Activated naive CD4-positive, alpha-beta T cell treated with anti-CD3 and anti-CD28 coated beads, Interleukin-2, amount 50 U/mL, for 72 hours (primary cell): ENCODE measurements at regions not wholly inside any gene's neighbourhood (a gene's known extent, or its start where the extent isn't known, plus 50 kb on each side); places are given as distances from the start of the nearest gene placed in this dataset.

Experiments used
- ATAC-seq, 2 donors: fragments of 150-1000 bp; cut with Tn5 transposase; 2 replicates each; pipeline ENCODE4 v1.10.0; 2021; ENCODE audit warnings: mild to moderate bottlenecking in 2 of 2, moderate library complexity in 2 of 2
- DNase-seq, 2 donors: peaks; one replicate each; pipeline ENCODE4 v3.0.0; 2021 to 2022; ENCODE audit warnings: low spot score in 2 of 2
- H3K27ac Mint-ChIP-seq, 2 donors: one replicate each; pipeline ENCODE4 v1.8.0; 2022; ENCODE audit warnings: mild to moderate bottlenecking in 2 of 2, mixed read lengths in 2 of 2
- H3K36me3 Mint-ChIP-seq, 2 donors: one replicate each; pipeline ENCODE4 v1.8.0; 2022; ENCODE audit warnings: mixed read lengths in 2 of 2
- H3K9me3 Mint-ChIP-seq, 2 donors: one replicate each; pipeline ENCODE4 v1.8.0; 2022; ENCODE audit warnings: mixed read lengths in 2 of 2

DNA sequence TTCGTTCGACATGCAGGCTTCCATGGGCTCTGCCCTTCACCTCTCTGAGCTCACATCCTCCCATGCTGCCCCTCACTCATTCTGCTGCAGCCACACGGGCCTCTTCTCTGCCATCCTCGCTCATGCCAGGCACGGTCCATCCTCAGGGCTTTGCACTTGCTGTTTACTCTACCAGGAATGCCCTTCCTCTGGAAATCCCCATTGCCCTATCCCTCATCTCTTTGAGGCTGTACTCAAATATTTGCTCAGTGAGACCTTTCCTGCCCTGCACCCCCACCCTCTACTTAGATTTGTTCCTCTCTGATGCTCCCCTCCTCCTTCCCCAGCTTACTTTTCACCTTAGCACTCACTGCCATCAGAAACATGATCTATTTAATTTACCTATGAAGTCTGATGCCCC lies 107.0 kb upstream of the ZNF716 start:
- no peak overlapping the region for H3K27ac Mint-ChIP-seq
- H3K36me3 Mint-ChIP-seq = peaks cover 29 to 37% of the 10 kb centered on the region in 2 donors
- H3K9me3 Mint-ChIP-seq = peaks cover 37 to 50% of the 10 kb centered on the region in 2 donors
- DNase-seq = no peak
- no peak for ATAC-seq

DNA sequence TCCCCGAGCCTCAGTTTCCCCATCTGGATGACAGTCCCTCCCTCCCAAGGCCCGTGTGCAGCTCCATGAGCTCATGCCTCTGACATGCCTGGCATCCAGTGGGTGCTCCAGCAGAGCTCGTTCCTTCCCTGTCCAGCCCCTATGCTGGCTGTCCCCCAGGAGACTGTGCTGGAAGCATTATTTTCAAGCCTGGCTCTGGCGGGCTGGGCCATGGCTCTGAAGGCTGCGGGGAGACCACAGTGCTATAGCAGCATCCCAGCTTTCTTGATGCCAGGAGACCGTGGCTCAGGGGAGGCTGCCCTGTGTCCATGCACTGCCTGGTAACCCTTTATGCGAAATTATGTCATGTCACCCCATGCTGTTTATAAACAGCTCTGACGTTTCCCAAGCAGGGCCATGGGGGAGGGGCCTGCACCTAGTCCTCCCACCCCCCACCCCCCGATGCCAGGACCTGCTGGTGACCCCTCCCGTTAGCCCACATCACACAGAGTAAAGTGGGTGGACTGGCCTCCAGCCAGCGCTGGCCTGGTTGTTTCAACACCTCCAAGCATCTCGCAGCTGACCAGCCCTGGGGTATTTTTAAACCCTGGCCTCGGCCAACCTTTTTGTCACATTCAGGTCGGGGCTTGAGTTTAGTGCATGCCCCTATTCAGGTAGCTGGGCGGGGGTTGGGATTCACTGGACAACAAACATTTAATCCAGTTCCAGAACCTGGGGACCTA lies 105.9 kb upstream of the ZNF716 start:
- ATAC-seq = no peak
- peaks cover 29 to 36% of the 10 kb centered on the region in 2 donors for H3K36me3 Mint-ChIP-seq
- no peak overlapping the region for H3K27ac Mint-ChIP-seq
- peaks cover 29 to 39% of the 10 kb centered on the region in 2 donors for H3K9me3 Mint-ChIP-seq
- DNase-seq = no peak

DNA sequence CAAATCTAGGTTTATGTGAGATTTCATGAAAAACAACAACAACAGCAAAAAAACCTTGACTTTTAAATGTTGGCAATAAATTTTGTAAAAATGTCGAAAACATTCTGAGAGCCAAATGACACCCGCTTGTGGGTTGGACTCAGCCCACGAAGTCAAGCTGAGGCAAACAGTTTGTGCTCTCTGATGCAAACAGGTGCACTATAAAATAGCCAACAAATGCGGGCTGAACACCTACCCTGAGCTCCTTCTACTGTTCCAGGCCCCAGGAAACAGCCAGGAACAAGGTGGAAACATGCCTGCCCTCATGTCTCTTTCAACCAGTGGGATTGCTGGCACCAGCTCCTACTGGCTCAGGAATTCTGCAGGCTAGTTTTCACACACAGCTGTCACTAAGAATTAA lies 105.0 kb upstream of the ZNF716 start:
- H3K36me3 Mint-ChIP-seq = peaks cover 29 to 43% of the 10 kb centered on the region in 2 donors
- no peak overlapping the region for H3K27ac Mint-ChIP-seq
- no peak for ATAC-seq
- H3K9me3 Mint-ChIP-seq = peaks cover 32 to 42% of the 10 kb centered on the region in 2 donors
- no peak for DNase-seq

DNA sequence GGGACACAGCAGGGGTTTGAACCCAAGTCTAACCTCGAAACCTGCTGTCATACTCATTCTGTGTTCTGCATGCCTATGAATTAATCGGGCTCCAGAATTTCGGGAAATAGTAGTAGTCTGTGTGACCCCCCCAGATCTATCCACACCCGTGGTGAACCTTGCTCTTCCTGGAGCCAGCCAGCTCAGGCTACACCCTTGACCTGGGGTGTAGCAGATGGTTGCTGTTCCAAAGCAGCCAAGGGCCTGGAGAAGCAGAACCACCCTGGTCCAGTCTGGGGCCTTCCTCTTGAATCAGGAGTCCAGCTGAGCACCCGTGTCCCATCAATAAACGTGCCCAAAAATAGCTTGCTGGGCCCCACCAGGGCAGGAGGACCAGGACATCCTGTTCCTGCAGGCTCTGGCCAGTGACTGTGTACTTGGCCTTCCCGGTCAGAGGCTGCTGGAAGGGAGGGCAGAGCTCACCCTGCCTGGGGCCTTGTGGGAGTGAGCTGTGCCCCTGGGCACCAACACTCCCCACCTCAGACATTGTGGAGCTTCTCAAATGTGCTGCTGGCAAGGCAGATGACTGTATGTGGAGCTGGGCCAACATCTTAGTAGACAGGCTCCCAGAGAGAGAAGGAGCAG lies 101.2 kb upstream of the ZNF716 start:
- ATAC-seq = no peak
- Mint-ChIP-seq H3K36me3 (peaks cover 31 to 49% of the 10 kb centered on the region in 2 donors), H3K27ac (no peak overlapping the region), H3K9me3 (peaks cover 23 to 40% of the 10 kb centered on the region in 2 donors)
- DNase-seq = no peak

DNA sequence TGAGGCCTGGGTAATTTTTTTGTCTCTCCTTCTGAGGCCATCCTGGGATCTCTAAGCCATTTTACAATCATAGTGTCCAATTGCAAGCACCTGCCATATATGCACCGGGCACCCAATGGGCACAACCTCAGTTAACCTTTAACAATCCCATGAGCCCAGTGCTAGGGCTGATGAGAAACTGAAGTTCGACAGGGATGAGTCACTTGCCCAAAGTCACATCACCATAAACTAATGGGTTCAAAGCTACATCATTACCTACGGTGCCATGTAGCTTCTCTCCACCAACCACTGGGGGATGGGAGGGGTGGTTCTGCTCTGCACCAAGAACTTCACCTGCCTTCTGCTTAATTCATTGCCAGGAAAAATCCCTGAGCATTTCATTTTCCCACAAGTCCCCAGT lies 95.8 kb upstream of the ZNF716 start:
- no peak for ATAC-seq
- Mint-ChIP-seq H3K9me3 (peaks cover 28 to 44% of the 10 kb centered on the region in 2 donors), H3K36me3 (peaks cover 23 to 45% of the 10 kb centered on the region in 2 donors), H3K27ac (no peak overlapping the region)
- no peak for DNase-seq

DNA sequence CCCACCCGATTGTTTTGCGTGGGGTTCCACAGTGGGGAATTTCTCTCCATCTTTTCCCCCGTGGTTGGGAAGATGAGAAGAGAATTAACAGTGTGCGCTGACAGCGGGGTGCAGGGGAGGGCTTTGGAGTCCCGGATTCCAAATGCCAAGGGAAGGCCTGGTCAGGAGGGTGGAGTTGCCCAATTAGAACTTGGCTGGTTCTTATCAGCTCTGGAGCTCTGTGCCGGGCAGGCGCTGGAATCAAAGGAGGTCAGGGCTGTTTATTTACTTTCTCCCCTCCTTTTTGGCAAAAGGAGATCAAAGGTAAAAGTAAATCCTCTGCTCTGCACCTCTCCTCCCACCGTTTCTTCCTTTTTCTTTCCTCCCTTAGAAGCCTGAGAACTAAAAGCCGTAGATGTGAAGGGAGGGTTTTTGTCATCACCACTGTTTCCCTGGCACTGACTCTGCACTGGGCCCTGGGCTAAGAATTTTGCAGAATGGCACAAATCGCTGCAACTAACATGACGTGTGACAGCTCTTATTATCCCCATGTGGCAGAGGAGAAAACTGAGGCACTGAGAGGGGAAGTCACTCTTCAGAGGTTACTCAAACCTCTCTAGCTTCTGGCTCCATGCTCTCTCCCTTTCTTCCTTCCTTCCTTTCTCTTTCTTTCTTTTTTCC lies 95.2 kb upstream of the ZNF716 start:
- no peak for ATAC-seq
- peaks cover 29 to 45% of the 10 kb centered on the region in 2 donors for H3K36me3 Mint-ChIP-seq

DNA sequence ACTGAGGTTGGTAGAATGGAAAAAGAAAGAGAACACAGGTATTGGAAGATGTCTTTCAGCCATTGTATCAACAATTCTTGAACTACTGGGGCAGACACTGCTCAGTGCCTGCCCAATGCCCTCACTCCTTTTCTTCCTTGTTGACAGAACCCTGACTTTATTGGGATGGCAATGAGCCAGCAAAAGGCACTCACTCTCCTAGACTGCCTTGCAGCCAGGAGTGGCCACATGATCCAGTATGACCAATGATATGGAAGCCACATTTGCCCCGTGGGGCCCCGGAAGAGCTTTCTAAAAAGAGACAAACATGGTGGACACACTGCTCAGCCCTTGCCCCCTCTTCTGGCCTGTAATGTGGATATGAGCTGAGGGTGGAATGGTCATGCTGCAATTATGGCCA lies 88.6 kb upstream of the ZNF716 start:
- no peak for DNase-seq
- Mint-ChIP-seq H3K27ac (no peak overlapping the region), H3K36me3 (peaks cover 31 to 46% of the 10 kb centered on the region in 2 donors), H3K9me3 (peaks cover 41 to 42% of the 10 kb centered on the region in 2 donors)
- ATAC-seq = no peak

More for the DNA sequence above, 95.2 kb upstream of the ZNF716 start:
- no peak for DNase-seq
- peaks cover 29 to 45% of the 10 kb centered on the region in 2 donors for H3K9me3 Mint-ChIP-seq
- H3K27ac Mint-ChIP-seq = no peak overlapping the region

DNA sequence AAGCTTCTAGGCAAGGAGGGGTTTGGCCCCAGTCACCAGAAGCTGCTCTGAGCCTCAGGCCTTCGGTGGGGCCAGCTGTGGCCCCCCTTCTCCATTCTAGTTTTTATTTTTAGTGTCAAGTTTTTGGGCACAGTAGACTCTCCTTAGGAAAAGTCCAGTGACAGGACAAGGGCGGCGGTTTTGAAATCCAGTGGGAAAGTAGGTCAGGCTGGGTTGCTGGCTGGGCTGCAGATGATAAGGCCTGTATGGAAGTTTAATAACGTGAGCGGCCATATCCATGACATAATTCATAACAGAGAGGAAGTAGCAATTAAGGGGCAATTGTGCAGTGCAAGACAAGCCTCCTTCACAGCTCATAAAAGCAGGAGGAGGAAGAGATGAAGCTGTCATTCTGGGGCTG lies 87.1 kb upstream of the ZNF716 start:
- H3K36me3 Mint-ChIP-seq = peaks cover 36 to 51% of the 10 kb centered on the region in 2 donors
- H3K27ac Mint-ChIP-seq = no peak overlapping the region
- DNase-seq (no peak), ATAC-seq (no peak)
- peaks cover 49 to 51% of the 10 kb centered on the region in 2 donors for H3K9me3 Mint-ChIP-seq

DNA sequence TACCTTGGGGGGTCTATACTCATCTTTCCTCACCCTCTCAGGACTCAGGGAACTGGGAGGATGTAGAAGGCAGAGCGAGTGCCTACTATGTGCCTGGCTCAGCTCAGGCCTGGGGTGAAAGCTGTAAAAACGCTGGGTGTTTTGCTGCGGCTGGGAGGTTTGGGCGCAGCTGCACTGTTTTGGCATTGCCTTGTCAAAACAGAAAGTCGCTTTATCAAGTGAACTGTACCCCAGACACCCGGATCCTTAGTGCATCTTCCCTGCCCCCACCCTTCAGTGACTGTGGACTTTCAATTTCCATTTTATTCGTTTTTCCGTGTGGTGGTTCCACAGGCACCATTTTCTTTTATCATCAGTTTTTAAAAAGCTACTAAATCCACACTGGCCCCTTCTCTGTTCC lies 86.7 kb upstream of the ZNF716 start:
- H3K27ac Mint-ChIP-seq = no peak overlapping the region
- H3K9me3 Mint-ChIP-seq = peaks cover 53 to 55% of the 10 kb centered on the region in 2 donors
- DNase-seq = no peak
- peaks cover 33 to 51% of the 10 kb centered on the region in 2 donors for H3K36me3 Mint-ChIP-seq
- ATAC-seq = no peak

DNA sequence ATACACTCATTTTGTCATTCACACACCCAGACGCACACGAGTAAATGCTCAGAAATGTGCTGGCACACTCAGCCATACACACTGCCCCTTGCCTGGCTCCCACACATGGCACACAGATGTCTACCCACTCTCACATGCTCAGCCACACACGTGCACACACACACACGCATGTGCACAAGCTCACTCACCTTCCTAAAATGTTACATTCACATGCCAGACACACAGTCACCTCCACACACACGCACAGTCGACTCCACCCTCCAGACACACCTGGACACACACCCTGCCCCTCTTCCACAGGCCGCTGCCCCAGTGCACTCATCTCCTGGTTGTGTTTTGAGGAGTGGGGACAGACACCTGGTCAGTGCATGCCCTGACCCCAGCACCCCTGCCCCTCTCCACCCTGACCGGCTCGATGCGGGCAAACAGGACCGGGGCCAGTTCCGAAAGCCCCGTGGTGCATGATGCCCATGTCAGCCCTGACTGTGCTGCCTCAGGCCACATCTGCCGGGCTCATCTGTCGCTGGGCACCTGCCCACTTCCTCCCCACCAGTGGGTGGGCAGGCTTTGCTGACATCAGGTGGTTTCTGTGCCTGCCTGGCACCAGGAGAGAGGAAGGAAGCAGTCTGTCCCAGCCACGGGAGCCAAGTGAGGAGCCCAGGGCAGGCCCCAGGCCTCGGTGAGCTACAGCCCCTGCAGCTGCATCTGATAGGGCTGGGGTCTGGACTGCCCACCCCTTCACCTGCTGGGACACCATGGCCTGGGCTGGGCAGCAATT lies 84.9 kb upstream of the ZNF716 start:
- DNase-seq (no peak), ATAC-seq (no peak)
- Mint-ChIP-seq H3K27ac (no peak overlapping the region), H3K36me3 (peaks cover 30 to 42% of the 10 kb centered on the region in 2 donors), H3K9me3 (peaks cover 48% of the 10 kb centered on the region in 2 donors)

DNA sequence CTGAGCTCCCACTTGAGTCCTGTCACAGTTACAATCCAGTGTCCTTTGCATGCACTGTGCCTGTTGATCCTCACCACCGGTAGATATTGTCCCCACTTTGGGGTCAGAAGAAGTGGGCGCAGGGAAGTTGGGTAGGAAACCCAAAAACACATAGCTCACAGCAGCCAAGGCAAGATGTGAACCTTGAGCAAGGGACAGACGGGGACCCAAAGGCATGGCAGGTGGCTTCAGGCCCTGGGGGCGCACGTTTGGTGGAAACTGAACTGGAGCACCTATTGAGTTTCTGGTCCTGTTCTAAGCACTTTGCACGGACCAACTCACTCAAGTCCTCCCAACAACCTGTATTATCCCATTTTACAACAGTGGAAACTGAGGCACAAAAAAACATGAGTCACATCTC lies 82.8 kb upstream of the ZNF716 start:
- peaks cover 32 to 35% of the 10 kb centered on the region in 2 donors for H3K36me3 Mint-ChIP-seq
- no peak overlapping the region for H3K27ac Mint-ChIP-seq
- no peak for ATAC-seq
- H3K9me3 Mint-ChIP-seq = peaks cover 43 to 49% of the 10 kb centered on the region in 2 donors
- no peak for DNase-seq

DNA sequence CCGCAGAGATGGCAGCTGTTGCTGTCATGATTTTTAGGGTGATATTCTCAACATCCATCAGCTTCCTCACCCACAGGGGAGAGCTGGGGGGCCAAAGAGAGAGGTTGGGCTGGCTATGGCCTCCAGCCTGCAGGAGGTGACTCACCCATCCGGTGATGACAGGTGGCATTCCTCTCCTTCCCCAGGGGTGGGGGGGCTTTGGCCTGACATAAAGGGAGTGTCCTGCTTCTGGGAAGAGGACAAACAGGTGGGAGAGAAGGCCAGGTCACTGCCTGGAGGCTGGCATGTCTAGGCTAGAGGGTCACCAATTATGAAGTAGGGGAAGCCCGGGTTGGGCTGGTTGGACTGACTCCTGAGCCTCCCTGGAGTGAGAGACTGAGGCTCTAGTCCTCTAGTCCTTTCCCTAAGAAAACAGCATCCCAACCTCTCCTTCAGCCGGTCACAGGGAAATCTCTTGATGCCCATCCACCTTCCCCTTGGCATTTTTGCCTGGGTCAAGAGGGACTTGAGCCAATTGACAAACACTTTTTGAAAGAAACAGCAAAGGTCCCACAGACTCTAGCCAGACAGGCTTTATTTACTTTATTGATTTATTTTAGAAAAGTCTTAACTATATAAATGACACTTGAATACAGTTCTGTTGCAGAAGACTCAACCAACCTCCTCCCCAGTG lies 79.8 kb upstream of the ZNF716 start:
- H3K9me3 Mint-ChIP-seq = peaks cover 52 to 54% of the 10 kb centered on the region in 2 donors
- DNase-seq (no peak), ATAC-seq (no peak)
- H3K36me3 Mint-ChIP-seq = peaks cover 40 to 42% of the 10 kb centered on the region in 2 donors
- H3K27ac Mint-ChIP-seq = no peak overlapping the region

DNA sequence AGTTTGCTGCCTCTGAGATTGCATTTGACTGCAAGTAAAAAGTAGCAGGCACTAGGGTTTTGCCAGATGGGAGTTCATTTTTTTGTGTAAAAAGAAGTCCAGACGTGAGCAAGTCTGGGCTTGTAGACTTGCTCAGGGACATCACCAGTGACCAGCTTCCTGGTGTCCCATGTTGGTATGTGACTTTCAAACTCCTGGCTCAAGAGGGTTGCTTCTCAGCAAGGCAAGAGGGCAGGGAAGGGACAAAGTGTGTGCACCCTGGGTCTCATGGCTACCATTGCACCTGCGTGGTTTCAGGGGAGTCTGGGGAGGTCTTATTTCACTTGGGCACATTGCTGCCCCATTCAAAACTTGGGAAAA lies 79.3 kb upstream of the ZNF716 start:
- no peak for ATAC-seq
- DNase-seq = no peak
- Mint-ChIP-seq H3K27ac (no peak overlapping the region), H3K9me3 (peaks cover 56 to 58% of the 10 kb centered on the region in 2 donors), H3K36me3 (peaks cover 37 to 41% of the 10 kb centered on the region in 2 donors)

DNA sequence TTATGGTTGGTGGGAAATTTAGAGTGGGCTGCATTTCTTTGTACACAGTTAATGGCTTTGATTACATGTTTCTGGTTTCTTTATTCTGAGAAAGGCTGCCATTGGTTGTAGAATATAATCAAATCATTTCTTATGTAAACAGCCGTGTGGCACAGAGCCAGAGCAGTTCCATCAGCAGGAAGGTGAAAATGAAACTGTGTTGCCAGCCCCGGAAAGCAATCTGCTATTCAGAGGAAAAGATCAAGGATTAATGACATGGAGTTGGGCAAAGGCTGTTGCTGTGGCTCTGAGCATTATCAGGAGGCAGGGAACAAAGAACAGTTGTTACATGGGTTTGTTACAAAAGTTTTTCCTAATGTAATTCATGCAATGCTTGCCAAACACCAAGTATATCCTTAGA lies 74.2 kb upstream of the ZNF716 start:
- Mint-ChIP-seq H3K36me3 (peaks cover 29 to 32% of the 10 kb centered on the region in 2 donors), H3K9me3 (peaks cover 47 to 49% of the 10 kb centered on the region in 2 donors), H3K27ac (no peak overlapping the region)
- DNase-seq (no peak), ATAC-seq (no peak)

DNA sequence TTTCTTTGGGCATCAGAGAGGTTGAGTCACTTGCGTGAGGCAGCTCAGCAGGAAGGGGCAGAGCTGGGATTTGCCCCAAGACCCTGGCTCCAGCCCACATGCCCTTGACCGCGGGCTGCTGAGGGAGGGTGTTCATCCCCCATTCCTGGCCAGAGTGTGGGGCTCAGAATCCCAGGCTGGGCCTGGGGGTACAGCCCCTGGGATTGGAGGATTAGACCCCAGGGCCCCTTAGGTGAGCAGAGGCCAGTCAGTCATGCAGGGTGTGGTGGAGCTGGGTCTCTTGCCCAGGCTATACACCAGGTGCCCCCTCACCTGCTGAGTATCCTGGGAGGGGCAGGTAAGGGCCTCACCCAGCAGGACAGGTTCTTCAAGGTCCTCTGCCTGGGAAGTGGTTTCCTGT lies 68.4 kb upstream of the ZNF716 start:
- DNase-seq = no peak
- no peak for ATAC-seq
- Mint-ChIP-seq H3K9me3 (peaks cover 39% of the 10 kb centered on the region in 2 donors), H3K27ac (no peak overlapping the region), H3K36me3 (peaks cover 28% of the 10 kb centered on the region in 2 donors)

DNA sequence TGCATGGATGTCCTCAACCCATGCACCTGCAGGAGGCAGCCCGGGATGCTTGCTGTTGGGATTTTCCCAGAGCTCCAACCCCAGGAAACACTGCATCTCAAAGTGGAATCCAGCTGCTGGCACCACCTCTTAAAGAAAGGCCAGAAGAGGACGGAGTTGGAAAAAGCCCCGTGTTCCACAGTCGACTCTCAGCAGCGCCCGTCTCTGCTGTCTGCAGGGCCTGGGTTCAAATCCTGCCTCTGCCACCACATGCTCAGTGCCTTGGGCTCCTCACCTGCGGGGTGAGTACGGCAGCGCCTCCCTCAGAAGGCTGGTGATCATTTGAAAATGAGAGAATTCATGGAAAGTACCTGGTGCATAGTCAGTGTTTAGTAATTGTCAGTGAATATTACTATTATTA lies 65.6 kb upstream of the ZNF716 start:
- ATAC-seq (no peak), DNase-seq (no peak)
- Mint-ChIP-seq H3K27ac (no peak overlapping the region), H3K36me3 (peaks cover 23 to 26% of the 10 kb centered on the region in 2 donors), H3K9me3 (peaks cover 41 to 42% of the 10 kb centered on the region in 2 donors)
